CD14-positive monocyte (primary cell): ENCODE measurements at regions not wholly inside any gene's neighbourhood (a gene's known extent, or its start where the extent isn't known, plus 50 kb on each side); places are given as distances from the start of the nearest gene placed in this dataset.
A peak's percentile ranks its signal among the peaks of the same experiment; 100 is the strongest.

Experiments used
- DNase-seq, 3 donors: peaks; one replicate each; pipeline ENCODE4 v3.0.0-alpha.2; 2011 to 2022
- H2AFZ ChIP-seq: 2 replicates; pipeline ENCODE4 v1.6.0; 2012; ENCODE audit warnings: mild to moderate bottlenecking, low read depth, low read length, inconsistent platforms; ENCODE audit not compliant: insufficient read depth, poor library complexity, severe bottlenecking
- H3K27ac ChIP-seq, 2 donors: 1 replicate in 1 of 2; 2 replicates in 1 of 2; pipeline ENCODE4 v1.5.1; 2012 to 2013; ENCODE audit warnings: low read length in 2 of 2, control low read depth in 1 of 2, inconsistent platforms in 1 of 2, low read depth in 1 of 2, mild to moderate bottlenecking in 1 of 2
- H3K27me3 ChIP-seq, 2 donors: one replicate each; pipeline versions ENCODE4 v1.6.0 to v1.6.1; 2011 to 2013; ENCODE audit warnings: low read length in 2 of 2; ENCODE audit not compliant: control insufficient read depth in 2 of 2, insufficient read depth in 2 of 2
- H3K36me3 ChIP-seq, 2 donors: replicated peaks in 1 of 2; 1 replicate in 1 of 2; 2 replicates in 1 of 2; pipeline versions ENCODE4 v1.5.1 to v1.6.1; 2012 to 2013; ENCODE audit warnings: low read length in 2 of 2, control low read depth in 1 of 2, inconsistent platforms in 1 of 2, mild to moderate bottlenecking in 1 of 2; ENCODE audit not compliant: insufficient read depth in 2 of 2, control insufficient read depth in 1 of 2
- H3K4me1 ChIP-seq, 2 donors: 1 replicate in 1 of 2; 2 replicates in 1 of 2; pipeline versions ENCODE4 v1.5.1 to v1.6.1; 2012 to 2013; ENCODE audit warnings: low read length in 2 of 2, control low read depth in 1 of 2, inconsistent platforms in 1 of 2, mild to moderate bottlenecking in 1 of 2, moderate library complexity in 1 of 2; ENCODE audit not compliant: insufficient read depth in 2 of 2, control insufficient read depth in 1 of 2
- H3K4me2 ChIP-seq: replicated peaks from 2 replicates; pipeline ENCODE3; 2012; ENCODE audit warnings: low read length, moderate library complexity, mild to moderate bottlenecking; ENCODE audit not compliant: poor library complexity, severe bottlenecking; ENCODE audit errors: extremely low read depth
- H3K4me3 ChIP-seq, 3 experiments: fragments of 200-600 bp in 1 of 3; sonication (generic) in 1 of 3; replicated peaks in 1 of 3; 1 replicate in 2 of 3; 2 replicates in 1 of 3; pipeline ENCODE4 v1.5.1; 2011 to 2013; ENCODE audit warnings: low read length in 3 of 3, mild to moderate bottlenecking in 3 of 3, control low read depth in 2 of 3, low read depth in 2 of 3, inconsistent platforms in 1 of 3, moderate library complexity in 1 of 3
- H3K79me2 ChIP-seq: 2 replicates; pipeline ENCODE4 v1.6.0; 2012; ENCODE audit warnings: mild to moderate bottlenecking, control low read depth, inconsistent platforms, low read length, moderate library complexity; ENCODE audit not compliant: insufficient read depth
- H3K9ac ChIP-seq: 2 replicates; pipeline ENCODE4 v1.6.0; 2017; ENCODE audit warnings: low read length, mild to moderate bottlenecking; ENCODE audit not compliant: insufficient read depth, poor library complexity, severe bottlenecking
- H3K9me3 ChIP-seq, 2 donors: replicated peaks in 1 of 2; 1 replicate in 1 of 2; 2 replicates in 1 of 2; pipeline versions ENCODE4 v1.5.1 to v1.6.1; 2012 to 2013; ENCODE audit warnings: low read length in 2 of 2, control low read depth in 1 of 2; ENCODE audit not compliant: control insufficient read depth in 1 of 2, insufficient read depth in 1 of 2
- H4K20me1 ChIP-seq: 2 replicates; pipeline ENCODE4 v1.6.0; 2012; ENCODE audit warnings: mild to moderate bottlenecking, low read length, control low read depth, moderate library complexity; ENCODE audit not compliant: insufficient read depth
- H3K27ac Mint-ChIP-seq, 7 donors: one replicate each; pipeline ENCODE4 v1.8.0; 2020; ENCODE audit warnings: mild to moderate bottlenecking in 7 of 7, mixed read lengths in 7 of 7, moderate library complexity in 6 of 7, inconsistent platforms in 2 of 7
- H3K27me3 Mint-ChIP-seq, 3 donors: one replicate each; pipeline ENCODE4 v1.8.0; 2021 to 2022; ENCODE audit warnings: low read depth in 3 of 3, mild to moderate bottlenecking in 3 of 3, mixed read lengths in 3 of 3, moderate library complexity in 3 of 3, inconsistent platforms in 1 of 3
- H3K36me3 Mint-ChIP-seq, 2 donors: one replicate each; pipeline ENCODE4 v1.8.0; 2020; ENCODE audit warnings: mixed read lengths in 2 of 2, inconsistent platforms in 1 of 2, mild to moderate bottlenecking in 1 of 2
- H3K4me1 Mint-ChIP-seq: one replicate; pipeline ENCODE4 v1.8.0; 2020; ENCODE audit warnings: mild to moderate bottlenecking, mixed read lengths
- H3K4me3 Mint-ChIP-seq, 2 donors: one replicate each; pipeline ENCODE4 v1.8.0; 2020; ENCODE audit warnings: mild to moderate bottlenecking in 2 of 2, mixed read lengths in 2 of 2, moderate library complexity in 1 of 2
- H3K9me3 Mint-ChIP-seq, 7 donors: one replicate each; pipeline ENCODE4 v1.8.0; 2020 to 2022; ENCODE audit warnings: mixed read lengths in 7 of 7, mild to moderate bottlenecking in 6 of 7, moderate library complexity in 6 of 7, inconsistent platforms in 2 of 7
- WGBS: methylation state at CpG from one replicate; pipeline ENCODE4 v1.1.5; 2013; ENCODE audit warnings: missing lambda C conversion rate; ENCODE audit not compliant: insufficient coverage; 5-methylcytosine and 5-hydroxymethylcytosine counted together
- intact Hi-C, 2 donors: fragments of 100-400 bp; cut with micrococcal nuclease; formaldehyde crosslinking; loops; one replicate each; pipeline versions ENCODE4 v1.15.0 to v1.15.1; 2023
- TF ChIP-seq, protein P1 (sequence below): fragments of 200-600 bp; IDR thresholded peaks from one replicate; pipeline ENCODE4 v1.8.0; 2022; ENCODE audit warnings: antibody characterized with exemption, mild to moderate bottlenecking

DNA sequence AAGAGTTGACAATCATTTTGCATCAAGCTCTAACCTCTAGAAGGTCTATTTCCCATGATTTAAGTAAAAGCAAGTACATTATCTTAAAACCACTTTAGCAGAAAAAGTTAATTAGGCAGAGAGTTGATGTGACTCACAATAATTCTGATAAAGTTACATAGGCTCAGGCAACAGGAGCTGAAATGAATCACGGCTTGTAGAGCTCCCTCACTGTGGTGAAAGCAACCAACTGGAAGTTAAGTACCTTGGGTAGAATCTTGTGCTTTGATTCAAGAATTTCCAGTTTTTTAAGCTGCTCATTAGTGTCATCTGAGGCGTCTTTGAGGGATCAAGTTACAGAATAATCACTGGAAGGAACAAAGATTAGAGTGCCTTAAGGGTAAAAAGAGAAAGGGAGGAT, 68.9 kb upstream of the NFE2L3 start:
- H3K4me3 ChIP-seq: no peak overlapping the region
- H3K4me1 ChIP-seq: peaks cover 4 to 7% of the 10 kb centered on the region in 2 donors
- intact Hi-C loops: loop anchor here in 1 of 2 donors (10.0 kb wide), 1 partner anchor 282 kb away; no protein-coding TSS in a partner anchor
- WGBS: 86% methylated on average over 2 of the region's 2 CpGs
- DNase-seq: no peak
- H3K27me3 Mint-ChIP-seq: peaks cover 21 to 32% (median 24%) of the 10 kb centered on the region in 3 donors
- H3K27me3 ChIP-seq: peaks cover 21 to 22% of the 10 kb centered on the region in 2 donors
- H2AFZ ChIP-seq: no peak overlapping the region
- no peaks in the 10 kb centered on the region for H3K36me3 Mint-ChIP-seq
- H4K20me1 ChIP-seq: no peaks in the 10 kb centered on the region
- no peaks in the 10 kb centered on the region for H3K9me3 ChIP-seq
- no peak overlapping the region for H3K4me3 Mint-ChIP-seq
- no peak overlapping the region for H3K9ac ChIP-seq
- peaks cover 0 to 2% (median 0%) of the 10 kb centered on the region in 7 donors for H3K9me3 Mint-ChIP-seq
- H3K27ac Mint-ChIP-seq: peak overlapping the region in 1 of 7 donors; percentile 6
- H3K36me3 ChIP-seq: no peaks in the 10 kb centered on the region
- peaks cover 6% of the 10 kb centered on the region for H3K4me1 Mint-ChIP-seq
- TF ChIP-seq, protein P1, sequence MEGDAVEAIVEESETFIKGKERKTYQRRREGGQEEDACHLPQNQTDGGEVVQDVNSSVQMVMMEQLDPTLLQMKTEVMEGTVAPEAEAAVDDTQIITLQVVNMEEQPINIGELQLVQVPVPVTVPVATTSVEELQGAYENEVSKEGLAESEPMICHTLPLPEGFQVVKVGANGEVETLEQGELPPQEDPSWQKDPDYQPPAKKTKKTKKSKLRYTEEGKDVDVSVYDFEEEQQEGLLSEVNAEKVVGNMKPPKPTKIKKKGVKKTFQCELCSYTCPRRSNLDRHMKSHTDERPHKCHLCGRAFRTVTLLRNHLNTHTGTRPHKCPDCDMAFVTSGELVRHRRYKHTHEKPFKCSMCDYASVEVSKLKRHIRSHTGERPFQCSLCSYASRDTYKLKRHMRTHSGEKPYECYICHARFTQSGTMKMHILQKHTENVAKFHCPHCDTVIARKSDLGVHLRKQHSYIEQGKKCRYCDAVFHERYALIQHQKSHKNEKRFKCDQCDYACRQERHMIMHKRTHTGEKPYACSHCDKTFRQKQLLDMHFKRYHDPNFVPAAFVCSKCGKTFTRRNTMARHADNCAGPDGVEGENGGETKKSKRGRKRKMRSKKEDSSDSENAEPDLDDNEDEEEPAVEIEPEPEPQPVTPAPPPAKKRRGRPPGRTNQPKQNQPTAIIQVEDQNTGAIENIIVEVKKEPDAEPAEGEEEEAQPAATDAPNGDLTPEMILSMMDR: no peak
- H3K4me2 ChIP-seq: no peak overlapping the region
- H3K79me2 ChIP-seq: no peaks in the 10 kb centered on the region
- H3K27ac ChIP-seq: no peak overlapping the region

GRCh38 chr7:26084418-26084817, 67.6 kb upstream of the NFE2L3 start:
- Mint-ChIP-seq H3K36me3 (peaks cover 0 to 7% of the 10 kb centered on the region in 2 donors), H3K27ac (no peak overlapping the region), H3K27me3 (peaks cover 9 to 19% (median 14%) of the 10 kb centered on the region in 3 donors), H3K4me1 (peaks cover 5% of the 10 kb centered on the region), H3K9me3 (peaks cover 6 to 12% (median 7%) of the 10 kb centered on the region in 7 donors), H3K4me3 (no peak overlapping the region)
- Histone ChIP-seq H3K9ac (no peak overlapping the region), H3K27ac (no peak overlapping the region), H3K79me2 (no peaks in the 10 kb centered on the region), H3K36me3 (no peaks in the 10 kb centered on the region), H4K20me1 (no peaks in the 10 kb centered on the region), H3K4me1 (peaks cover 6% of the 10 kb centered on the region in 2 donors), H3K4me3 (no peak overlapping the region), H3K27me3 (peaks cover 10% of the 10 kb centered on the region in 2 donors), H2AFZ (no peak overlapping the region), H3K9me3 (peaks cover 5 to 8% of the 10 kb centered on the region in 2 donors), H3K4me2 (no peak overlapping the region)
- DNase-seq: no peak
- intact Hi-C loops: loop anchor here in 1 of 2 donors (10.0 kb wide), 1 partner anchor 280 kb away; no protein-coding TSS in a partner anchor
- WGBS: no CpG with 5 or more reads among the region's 7 CpGs
- TF ChIP-seq, protein P1: no peak
